DOHH2 (cell line): ENCODE measurements at regions not wholly inside any gene's neighbourhood (a gene's known extent, or its start where the extent isn't known, plus 50 kb on each side); places are given as distances from the start of the nearest gene placed in this dataset.

ENCODE experiments used
- H3F3A ChIP-seq: fragments of 200-600 bp; sonication (generic), shearing (Covaris generic); 2 replicates; pipeline ENCODE4 v1.6.0; 2016; ENCODE audit warnings: antibody characterized with exemption, mild to moderate bottlenecking; ENCODE audit not compliant: control insufficient read depth, insufficient read depth
- H3K27ac ChIP-seq: fragments of 200-600 bp; sonication (generic); 2 replicates; pipeline ENCODE4 v1.5.1; 2014; ENCODE audit warnings: low read depth, mild to moderate bottlenecking, low read length, moderate library complexity
- H3K27me3 ChIP-seq: fragments of 200-600 bp; sonication (generic); 2 replicates; pipeline ENCODE4 v1.6.1; 2014; ENCODE audit warnings: mild to moderate bottlenecking, low read length, mixed read lengths; ENCODE audit not compliant: control insufficient read depth
- H3K36me3 ChIP-seq: fragments of 200-600 bp; sonication (generic); 2 replicates; pipeline ENCODE4 v1.6.1; 2014; ENCODE audit warnings: mild to moderate bottlenecking, low read length, moderate library complexity, mixed read lengths; ENCODE audit not compliant: control insufficient read depth
- H3K4me1 ChIP-seq: fragments of 200-600 bp; sonication (generic); 2 replicates; pipeline ENCODE4 v1.6.1; 2014; ENCODE audit warnings: mild to moderate bottlenecking, low read length, mixed read lengths; ENCODE audit not compliant: control insufficient read depth
- H3K4me2 ChIP-seq: fragments of 200-600 bp; sonication (generic); 2 replicates; pipeline ENCODE4 v1.6.0; 2014; ENCODE audit warnings: mild to moderate bottlenecking, low read length, moderate library complexity
- H3K4me3 ChIP-seq: fragments of 200-600 bp; sonication (generic); 2 replicates; pipeline ENCODE4 v1.5.1; 2014; ENCODE audit warnings: mild to moderate bottlenecking, low read length, mixed read lengths
- H3K79me2 ChIP-seq: fragments of 200-600 bp; sonication (generic); 2 replicates; pipeline ENCODE4 v1.6.1; 2014; ENCODE audit warnings: mild to moderate bottlenecking, low read length, mixed read lengths; ENCODE audit not compliant: control insufficient read depth
- H3K9me2 ChIP-seq: fragments of 200-600 bp; sonication (generic); replicated peaks from 2 replicates; pipeline ENCODE4 v1.6.1; 2014; ENCODE audit warnings: mild to moderate bottlenecking, low read length, mixed read lengths; ENCODE audit not compliant: control insufficient read depth
- H3K9me3 ChIP-seq: fragments of 200-600 bp; sonication (generic); 2 replicates; pipeline ENCODE4 v1.6.1; 2014; ENCODE audit warnings: antibody characterized with exemption, low read length, mixed read lengths; ENCODE audit not compliant: control insufficient read depth, insufficient read depth
- H4K20me1 ChIP-seq: fragments of 200-600 bp; sonication (generic); 2 replicates; pipeline ENCODE4 v1.6.0; 2014; ENCODE audit warnings: low read depth, mild to moderate bottlenecking, antibody characterized with exemption, low read length, moderate library complexity; ENCODE audit not compliant: control insufficient read depth, insufficient read depth
- CTCF ChIP-seq: fragments of 200-600 bp; sonication (generic); IDR thresholded peaks from one replicate; pipeline ENCODE4 v1.5.1; 2014; ENCODE audit warnings: antibody characterized with exemption, mild to moderate bottlenecking, low read depth, low read length; ENCODE audit not compliant: poor library complexity, severe bottlenecking
- EZH2phosphoT487 ChIP-seq: fragments of 200-600 bp; sonication (generic); IDR thresholded peaks from 2 replicates; pipeline ENCODE4 v1.6.1; 2017; ENCODE audit warnings: borderline replicate concordance, mild to moderate bottlenecking, antibody characterized with exemption, low read length, moderate library complexity, mixed read lengths

- H4K20me1 ChIP-seq = no peaks in the 10 kb centered on the region
- H3K9me2 ChIP-seq = no peaks in the 10 kb centered on the region
- H3K27ac ChIP-seq = no peak overlapping the region
- no peak for TF ChIP-seq CTCF
- H3K79me2 ChIP-seq = no peaks in the 10 kb centered on the region
- H3K4me1 ChIP-seq = no peaks in the 10 kb centered on the region
- no peaks in the 10 kb centered on the region for H3K36me3 ChIP-seq
- no peaks in the 10 kb centered on the region for H3K9me3 ChIP-seq
- no peak overlapping the region for H3K4me2 ChIP-seq
- no peaks in the 10 kb centered on the region for H3F3A ChIP-seq
- H3K27me3 ChIP-seq = no peaks in the 10 kb centered on the region; the same call in 1 of the 2 replicates
- no peak overlapping the region for H3K4me3 ChIP-seq
Measured at GRCh38 chr13:97621025-97621424, 187.1 kb downstream of the RAP2A start.

GRCh38 chr13:97621631-97622030 lies 187.7 kb downstream of the RAP2A start:
- TF ChIP-seq CTCF (no peak), EZH2phosphoT487 (no peak)
- Histone ChIP-seq H4K20me1 (no peaks in the 10 kb centered on the region), H3F3A (no peaks in the 10 kb centered on the region), H3K27ac (no peak overlapping the region), H3K4me2 (no peak overlapping the region), H3K79me2 (no peaks in the 10 kb centered on the region), H3K9me2 (no peaks in the 10 kb centered on the region), H3K4me1 (no peaks in the 10 kb centered on the region), H3K9me3 (no peaks in the 10 kb centered on the region), H3K4me3 (no peak overlapping the region), H3K36me3 (no peaks in the 10 kb centered on the region), H3K27me3 (no peaks in the 10 kb centered on the region; the same call in 1 of the 2 replicates)

- H3K79me2 ChIP-seq = no peaks in the 10 kb centered on the region
- peaks cover 2% of the 10 kb centered on the region for H3K27me3 ChIP-seq
- H3F3A ChIP-seq = no peaks in the 10 kb centered on the region
- no peaks in the 10 kb centered on the region for H3K4me1 ChIP-seq
- no peak overlapping the region for H3K27ac ChIP-seq
- no peaks in the 10 kb centered on the region for H3K9me2 ChIP-seq
- no peaks in the 10 kb centered on the region for H3K9me3 ChIP-seq
- H4K20me1 ChIP-seq = no peaks in the 10 kb centered on the region
- no peaks in the 10 kb centered on the region for H3K36me3 ChIP-seq
- TF ChIP-seq CTCF (no peak), EZH2phosphoT487 (no peak)
- H3K4me2 ChIP-seq = no peak overlapping the region
- no peak overlapping the region for H3K4me3 ChIP-seq
Measured at GRCh38 chr13:97627566-97627965, 193.6 kb downstream of the RAP2A start.
